Epithelial cell of proximal tubule (primary cell): ENCODE measurements at regions not wholly inside any gene's neighbourhood (a gene's known extent, or its start where the extent isn't known, plus 50 kb on each side); places are given as distances from the start of the nearest gene placed in this dataset.

ENCODE experiments used
- DNase-seq: peaks from one replicate; pipeline ENCODE4 v3.0.0-alpha.2; 2011; ENCODE audit warnings: low read depth
- H3K4me3 ChIP-seq: 2 replicates; pipeline ENCODE4 v1.5.1; 2011; ENCODE audit warnings: low read depth, mild to moderate bottlenecking, low read length
- TF ChIP-seq, protein P1 (sequence below): conservative IDR thresholded peaks from 2 replicates; pipeline ENCODE4 v1.5.1; 2012; ENCODE audit warnings: low read depth, mild to moderate bottlenecking, low read length

DNA sequence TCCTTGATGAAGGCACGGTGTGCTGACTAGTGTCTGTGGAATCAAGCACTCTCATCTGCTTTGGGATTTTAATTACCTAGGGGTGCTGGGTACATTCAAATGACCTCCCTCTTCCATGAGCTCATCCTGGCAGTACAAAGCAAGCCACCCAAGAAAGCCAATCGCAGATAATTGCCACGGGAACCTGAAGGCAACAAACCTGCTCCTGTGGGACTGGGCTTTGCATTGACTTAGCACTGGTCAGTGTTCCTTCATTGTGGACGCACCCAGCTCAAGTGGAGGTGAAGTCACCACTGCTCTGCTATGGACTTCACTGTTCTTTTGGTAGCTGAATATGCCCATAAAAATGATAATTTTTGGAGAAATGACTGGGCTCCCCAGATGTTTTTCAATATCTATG, 261.6 kb upstream of the FERMT1 start:
- TF ChIP-seq, protein P1, sequence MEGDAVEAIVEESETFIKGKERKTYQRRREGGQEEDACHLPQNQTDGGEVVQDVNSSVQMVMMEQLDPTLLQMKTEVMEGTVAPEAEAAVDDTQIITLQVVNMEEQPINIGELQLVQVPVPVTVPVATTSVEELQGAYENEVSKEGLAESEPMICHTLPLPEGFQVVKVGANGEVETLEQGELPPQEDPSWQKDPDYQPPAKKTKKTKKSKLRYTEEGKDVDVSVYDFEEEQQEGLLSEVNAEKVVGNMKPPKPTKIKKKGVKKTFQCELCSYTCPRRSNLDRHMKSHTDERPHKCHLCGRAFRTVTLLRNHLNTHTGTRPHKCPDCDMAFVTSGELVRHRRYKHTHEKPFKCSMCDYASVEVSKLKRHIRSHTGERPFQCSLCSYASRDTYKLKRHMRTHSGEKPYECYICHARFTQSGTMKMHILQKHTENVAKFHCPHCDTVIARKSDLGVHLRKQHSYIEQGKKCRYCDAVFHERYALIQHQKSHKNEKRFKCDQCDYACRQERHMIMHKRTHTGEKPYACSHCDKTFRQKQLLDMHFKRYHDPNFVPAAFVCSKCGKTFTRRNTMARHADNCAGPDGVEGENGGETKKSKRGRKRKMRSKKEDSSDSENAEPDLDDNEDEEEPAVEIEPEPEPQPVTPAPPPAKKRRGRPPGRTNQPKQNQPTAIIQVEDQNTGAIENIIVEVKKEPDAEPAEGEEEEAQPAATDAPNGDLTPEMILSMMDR = no peak
- no peak overlapping the region for H3K4me3 ChIP-seq
- no peak for DNase-seq

DNA sequence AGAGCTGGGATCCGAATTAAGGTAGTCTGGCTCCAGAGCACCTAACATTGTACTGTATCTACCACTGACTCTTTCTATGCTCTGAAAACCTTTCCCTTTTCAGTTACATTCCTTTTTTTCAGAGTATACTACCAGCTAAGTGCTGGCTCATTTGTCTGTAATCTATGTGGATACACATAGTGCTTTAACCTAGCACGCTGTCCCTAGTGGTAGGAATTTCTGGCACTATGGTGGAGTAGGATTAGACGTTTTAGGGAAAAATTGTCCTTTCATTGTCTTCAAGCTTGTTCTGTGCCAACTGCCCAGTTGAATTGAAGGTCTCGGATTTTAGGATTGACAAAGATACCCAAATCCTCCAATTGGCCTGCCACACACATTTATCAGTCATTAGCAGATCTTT, 259.1 kb upstream of the FERMT1 start:
- DNase-seq = peak; percentile 6
- H3K4me3 ChIP-seq = no peak overlapping the region
- TF ChIP-seq, protein P1 = peak; percentile 82

DNA sequence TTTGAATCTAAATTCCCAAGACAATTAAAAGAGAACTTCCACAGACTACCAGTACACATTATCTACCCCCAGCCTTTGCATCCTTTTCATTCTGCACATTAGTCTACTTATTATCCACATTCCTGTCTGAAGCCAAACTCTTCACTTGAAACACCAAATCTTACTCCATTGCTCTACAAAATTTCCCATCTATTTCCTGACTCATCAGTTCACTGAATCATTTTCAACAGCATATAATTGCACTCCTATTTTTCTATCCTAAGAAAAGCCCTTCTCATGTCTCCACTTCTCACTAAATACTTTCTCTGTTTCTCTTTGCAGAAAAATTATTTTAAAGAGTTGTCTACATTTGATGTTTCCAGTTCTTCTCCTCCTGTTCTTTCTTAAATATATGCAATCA, 239.4 kb upstream of the FERMT1 start:
- DNase-seq = no peak
- TF ChIP-seq, protein P1 = no peak
- no peak overlapping the region for H3K4me3 ChIP-seq

DNA sequence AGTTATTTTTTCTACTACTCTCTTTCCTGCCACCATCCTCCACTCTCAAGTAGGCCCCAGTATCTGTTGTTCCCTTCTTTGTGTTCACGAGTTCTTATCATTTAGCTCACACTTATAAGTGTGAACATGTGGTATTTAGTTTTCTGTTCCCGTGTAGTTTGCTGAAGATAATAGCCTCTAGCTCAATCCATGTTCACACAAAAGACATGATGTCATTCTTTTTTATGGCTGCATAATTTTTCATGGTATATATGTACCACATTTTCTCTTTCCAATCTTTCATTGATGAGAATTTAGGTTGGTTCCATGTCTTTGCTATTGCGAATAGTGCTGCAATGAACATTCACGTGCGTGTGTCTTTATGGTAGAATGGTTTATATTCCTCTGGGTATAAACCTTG, 237.9 kb upstream of the FERMT1 start:
- no peak overlapping the region for H3K4me3 ChIP-seq
- no peak for DNase-seq
- TF ChIP-seq, protein P1 = no peak

DNA sequence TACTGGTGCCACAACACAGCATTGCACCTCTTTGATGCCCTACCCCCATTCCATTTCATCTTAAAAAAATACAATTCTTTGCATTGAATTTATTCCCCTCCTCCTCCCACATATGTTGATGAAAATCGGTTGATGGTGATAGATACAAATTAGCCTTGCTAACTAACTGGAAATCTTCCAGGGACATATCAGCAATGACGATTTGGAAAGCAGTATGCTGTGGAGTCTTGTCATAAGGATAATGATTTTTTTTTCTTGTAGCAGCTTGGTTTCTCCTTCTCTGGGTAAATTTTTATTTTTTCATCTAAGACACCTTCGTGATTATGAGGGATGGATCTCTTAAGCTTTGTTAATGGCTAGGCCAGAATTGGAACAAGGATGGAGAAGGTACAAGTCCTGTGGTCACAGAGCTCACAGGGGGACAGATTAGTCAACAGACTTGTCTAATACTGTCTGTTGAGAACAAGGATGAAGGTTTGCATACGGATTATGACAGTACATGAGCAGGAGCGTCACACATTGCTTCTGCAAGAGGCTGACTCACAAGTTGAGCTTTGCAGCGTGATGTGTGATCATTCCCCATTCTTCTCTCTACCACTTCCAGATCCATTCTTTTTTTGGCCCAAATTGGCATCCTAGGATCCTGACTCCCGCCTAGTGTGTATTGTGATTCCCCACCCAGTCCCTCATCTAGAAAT, 233.1 kb upstream of the FERMT1 start:
- TF ChIP-seq, protein P1 = no peak
- no peak overlapping the region for H3K4me3 ChIP-seq
- no peak for DNase-seq

DNA sequence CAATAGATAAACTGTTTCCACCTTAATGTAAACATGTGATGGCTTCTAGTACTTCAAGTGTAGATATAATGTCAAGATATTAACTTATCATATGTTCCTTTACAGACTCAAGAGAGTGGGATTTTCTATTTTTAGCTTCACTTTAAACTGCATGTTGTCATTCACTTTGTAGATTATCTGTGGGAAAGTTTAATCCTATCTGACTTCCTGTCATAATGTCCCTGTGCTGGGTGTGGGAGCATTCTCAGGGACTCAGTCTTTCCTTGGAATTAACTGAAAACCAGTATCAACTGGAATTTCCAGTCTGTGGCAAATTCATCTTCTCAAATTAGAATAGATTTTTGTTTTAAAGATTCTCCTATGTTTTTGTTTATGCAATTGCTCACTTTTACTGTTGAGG, 226.1 kb upstream of the FERMT1 start:
- DNase-seq = no peak
- TF ChIP-seq, protein P1 = no peak
- no peak overlapping the region for H3K4me3 ChIP-seq

DNA sequence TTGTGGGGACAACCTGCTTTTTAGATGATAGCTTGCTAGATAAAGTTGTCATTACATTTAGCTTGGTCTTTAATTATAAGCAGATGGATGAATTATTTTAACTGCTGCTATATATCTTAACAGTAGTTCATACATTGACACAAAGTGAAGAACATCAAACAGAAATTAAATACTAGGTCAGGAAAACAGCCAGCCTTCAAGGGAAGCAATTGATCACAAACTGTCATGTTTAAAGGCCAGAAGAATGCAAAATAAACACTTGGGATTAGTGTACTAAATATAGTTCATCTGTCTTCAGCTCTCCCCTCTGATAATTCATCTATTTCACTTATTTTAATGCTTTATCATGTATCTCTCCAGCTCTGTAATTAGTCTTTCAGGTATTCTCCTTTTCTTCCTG, 225.1 kb upstream of the FERMT1 start:
- TF ChIP-seq, protein P1 = no peak
- DNase-seq = no peak
- no peak overlapping the region for H3K4me3 ChIP-seq
